ENCODE measurements at regions not wholly inside any gene's neighbourhood (a gene's known extent, or its start where the extent isn't known, plus 50 kb on each side); places are given as distances from the start of the nearest gene placed in this dataset.

GRCh38 chr3:40923143-40923542 is 276.2 kb upstream of the CTNNB1 start:
- TF ChIP-seq POLR2A (IDR thresholded peaks at IDR 0.05) (no peak), CTCF (IDR thresholded peaks at IDR 0.05) (no peak)

All from thyroid gland (tissue), 4 donors.